ENCODE measurements at regions not wholly inside any gene's neighbourhood (a gene's known extent, or its start where the extent isn't known, plus 50 kb on each side); places are given as distances from the start of the nearest gene placed in this dataset.

DNA sequence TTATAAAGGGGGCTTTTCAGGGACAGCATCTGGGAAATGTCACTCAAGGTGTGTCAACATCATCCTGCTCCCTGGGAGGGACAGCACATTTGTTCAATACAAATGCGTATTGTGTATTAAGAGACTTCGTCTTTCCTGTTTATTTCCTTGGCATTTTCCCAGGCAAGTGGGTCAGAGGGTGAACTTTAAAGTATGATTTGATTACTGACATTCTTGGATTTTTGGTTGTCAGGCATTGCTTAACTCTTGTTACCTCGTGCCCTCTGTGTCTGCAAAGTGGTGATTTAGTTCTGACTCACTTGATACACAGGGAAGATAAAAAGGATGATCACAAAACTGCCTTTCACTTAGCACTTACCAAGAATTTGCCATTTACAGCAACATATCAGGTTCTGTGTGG lies 292.7 kb downstream of the SUCLA2 start:
- TF ChIP-seq, protein P1, sequence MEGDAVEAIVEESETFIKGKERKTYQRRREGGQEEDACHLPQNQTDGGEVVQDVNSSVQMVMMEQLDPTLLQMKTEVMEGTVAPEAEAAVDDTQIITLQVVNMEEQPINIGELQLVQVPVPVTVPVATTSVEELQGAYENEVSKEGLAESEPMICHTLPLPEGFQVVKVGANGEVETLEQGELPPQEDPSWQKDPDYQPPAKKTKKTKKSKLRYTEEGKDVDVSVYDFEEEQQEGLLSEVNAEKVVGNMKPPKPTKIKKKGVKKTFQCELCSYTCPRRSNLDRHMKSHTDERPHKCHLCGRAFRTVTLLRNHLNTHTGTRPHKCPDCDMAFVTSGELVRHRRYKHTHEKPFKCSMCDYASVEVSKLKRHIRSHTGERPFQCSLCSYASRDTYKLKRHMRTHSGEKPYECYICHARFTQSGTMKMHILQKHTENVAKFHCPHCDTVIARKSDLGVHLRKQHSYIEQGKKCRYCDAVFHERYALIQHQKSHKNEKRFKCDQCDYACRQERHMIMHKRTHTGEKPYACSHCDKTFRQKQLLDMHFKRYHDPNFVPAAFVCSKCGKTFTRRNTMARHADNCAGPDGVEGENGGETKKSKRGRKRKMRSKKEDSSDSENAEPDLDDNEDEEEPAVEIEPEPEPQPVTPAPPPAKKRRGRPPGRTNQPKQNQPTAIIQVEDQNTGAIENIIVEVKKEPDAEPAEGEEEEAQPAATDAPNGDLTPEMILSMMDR (IDR thresholded peaks at IDR 0.05), result no peak
- TF ChIP-seq POLR2A (IDR thresholded peaks at IDR 0.05) (no peak), POLR2AphosphoS5 (IDR thresholded peaks at IDR 0.05) (no peak)
